A549 (cell line): ENCODE measurements at regions not wholly inside any gene's neighbourhood (a gene's known extent, or its start where the extent isn't known, plus 50 kb on each side); places are given as distances from the start of the nearest gene placed in this dataset.

Source experiments
- ATAC-seq, 2 experiments: fragments of 200-7000 bp in 1 of 2; fragments of >200 bp in 1 of 2; cut with Nextera tagmentation in 1 of 2; cut with Tn5 transposase in 1 of 2; 3 replicates each; pipeline versions ENCODE4 v1.8.0 to v1.9.1; 2018 to 2020; ENCODE audit warnings: mild to moderate bottlenecking in 1 of 2, moderate library complexity in 1 of 2
- CTCF ChIA-PET: fragments of 300-600 bp; sonication (Branson Sonifier 250); formaldehyde crosslinking; extraction: SDS; loops from one replicate; lab custom pipeline; 2021; ENCODE audit warnings: antibody characterized with exemption, inconsistent platforms; lab: Yijun Ruan, JAX
- POLR2A ChIA-PET: fragments of 350-600 bp; formaldehyde crosslinking; extraction: SDS; loops from one replicate; lab custom pipeline; 2021; ENCODE audit warnings: antibody characterized with exemption, inconsistent platforms; lab: Yijun Ruan, JAX
- DNase-seq, 2 experiments: peaks; one replicate each; pipeline versions ENCODE4 v3.0.0 to v3.0.0-alpha.2; 2011 to 2016; ENCODE audit warnings: low read depth in 1 of 2, low spot score in 1 of 2
- FAIRE-seq: peaks from 2 replicates; lab custom pipeline; 2011; peaks lifted over from hg19 to GRCh38; lab: Jason Lieb, UNC
- H3K27ac ChIP-seq, 2 experiments: fragments of >200 bp; sonication (Bioruptor Twin); formaldehyde crosslinking; 3 replicates each; pipeline ENCODE4 v1.5.1; 2016 to 2017
- H3K4me1 ChIP-seq: fragments of >200 bp; sonication (Bioruptor Twin); formaldehyde crosslinking; 3 replicates; pipeline ENCODE4 v1.6.1; 2016
- H3K4me2 ChIP-seq: fragments of >200 bp; sonication (Bioruptor Twin); formaldehyde crosslinking; 3 replicates; pipeline ENCODE4 v1.6.1; 2016
- H3K4me3 ChIP-seq: fragments of >200 bp; sonication (Bioruptor Twin); formaldehyde crosslinking; 3 replicates; pipeline ENCODE4 v1.5.1; 2016
- H3K9me3 ChIP-seq: fragments of >200 bp; sonication (Bioruptor Twin); formaldehyde crosslinking; 3 replicates; pipeline ENCODE4 v1.6.1; 2016
- CBX2 ChIP-seq: fragments of 200-600 bp; sonication (generic); IDR thresholded peaks from 2 replicates; pipeline ENCODE4 v1.6.1; 2016; ENCODE audit warnings: low read depth, mild to moderate bottlenecking, borderline replicate concordance
- CHD4 ChIP-seq: fragments of 200-600 bp; sonication (generic); IDR thresholded peaks from 2 replicates; pipeline ENCODE4 v1.6.1; 2016; ENCODE audit warnings: antibody characterized with exemption, mild to moderate bottlenecking, borderline replicate concordance
- CTCF ChIP-seq: fragments of >200 bp; sonication (Bioruptor Twin); formaldehyde crosslinking; IDR thresholded peaks from 3 replicates; pipeline ENCODE4 v1.5.1; 2016
- EHMT2 ChIP-seq: fragments of 200-600 bp; sonication (generic); IDR thresholded peaks from 2 replicates; pipeline ENCODE4 v1.6.1; 2016; ENCODE audit warnings: antibody characterized with exemption, low read depth, mild to moderate bottlenecking, moderate library complexity
- FOSB ChIP-seq: fragments of 250-450 bp; sonication (Bioruptor Pico); IDR thresholded peaks from 2 replicates; pipeline ENCODE4 v1.5.0; 2020; ENCODE audit warnings: mild to moderate bottlenecking, moderate library complexity
- HDAC2 ChIP-seq: fragments of 200-600 bp; sonication (generic); IDR thresholded peaks from 2 replicates; pipeline ENCODE4 v1.6.1; 2016
- HEYL ChIP-seq: fragments of 250-450 bp; sonication (Bioruptor Pico); IDR thresholded peaks from 2 replicates; pipeline ENCODE4 v1.8.0; 2021; ENCODE audit warnings: mild to moderate bottlenecking, moderate library complexity
- JUNB ChIP-seq: fragments of >200 bp; sonication (Bioruptor Twin); formaldehyde crosslinking; IDR thresholded peaks from 2 replicates; pipeline ENCODE4 v1.6.1; 2016
- MAX ChIP-seq: IDR thresholded peaks from 2 replicates; pipeline ENCODE4 v1.6.1; 2012
- MYC ChIP-seq: IDR thresholded peaks from 2 replicates; pipeline ENCODE4 v1.6.1; 2012; ENCODE audit warnings: mild to moderate bottlenecking, inconsistent platforms, low read length, improper control_type of control experiment, borderline replicate concordance
- NR3C1 ChIP-seq: fragments of >200 bp; sonication (Bioruptor Twin); formaldehyde crosslinking; IDR thresholded peaks from 3 replicates; pipeline ENCODE4 v1.6.1; 2017
- RAD21 ChIP-seq, 2 experiments: fragments of >200 bp in 1 of 2; sonication (Bioruptor Twin) in 1 of 2; formaldehyde crosslinking in 1 of 2; IDR thresholded peaks in 1 of 2; conservative IDR thresholded peaks in 1 of 2; 2 replicates in 1 of 2; 3 replicates in 1 of 2; pipeline ENCODE4 v1.6.1; 2012 to 2018; ENCODE audit warnings: inconsistent platforms in 1 of 2
- RNF2 ChIP-seq: fragments of 200-600 bp; sonication (generic); IDR thresholded peaks from 2 replicates; pipeline ENCODE4 v1.6.1; 2016; ENCODE audit warnings: low read depth, mild to moderate bottlenecking, antibody characterized with exemption, moderate library complexity, borderline replicate concordance
- SMC3 ChIP-seq: fragments of >200 bp; sonication (Bioruptor Twin); formaldehyde crosslinking; IDR thresholded peaks from 3 replicates; pipeline ENCODE4 v1.6.1; 2018; ENCODE audit warnings: inconsistent platforms
- USF2 ChIP-seq: fragments of 450-650 bp; IDR thresholded peaks from 2 replicates; pipeline ENCODE4 v1.6.1; 2014; ENCODE audit warnings: antibody characterized with exemption
- ZNF302 ChIP-seq: fragments of 250-450 bp; sonication (Bioruptor Pico); IDR thresholded peaks from 2 replicates; pipeline ENCODE4 v1.9.0; 2021; ENCODE audit warnings: inconsistent platforms, mild to moderate bottlenecking, moderate library complexity
- ZSCAN20 ChIP-seq: fragments of 250-450 bp; sonication (Bioruptor Pico); IDR thresholded peaks from 2 replicates; pipeline ENCODE4 v1.8.0; 2022; ENCODE audit warnings: mild to moderate bottlenecking, moderate library complexity
- WGBS: methylation state at CpG from one replicate; pipeline ENCODE4 v1.1.6; 2017; ENCODE audit errors: missing lambda C conversion rate; 5-methylcytosine and 5-hydroxymethylcytosine counted together

DNA sequence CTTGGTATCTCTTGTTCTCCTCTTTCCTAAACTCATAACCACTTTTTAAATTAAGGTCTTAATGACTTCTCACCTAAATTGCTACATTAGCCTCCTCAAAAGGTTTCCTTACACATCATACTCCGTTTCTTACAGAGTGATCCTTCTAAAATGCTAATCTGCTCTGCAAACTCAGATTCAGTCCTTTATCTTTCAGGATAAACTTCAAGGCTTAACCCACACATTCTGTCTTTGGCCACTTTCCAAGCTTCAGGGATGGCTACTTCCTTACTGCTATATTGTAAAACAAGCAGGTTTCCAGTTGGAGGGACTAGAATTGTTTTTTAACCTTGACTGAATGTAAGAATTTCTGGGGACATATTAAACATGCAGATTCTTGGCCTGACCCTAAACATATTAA is 105.5 kb upstream of the CHD1 start (continued):
- TF ChIP-seq HDAC2 (no peak), CBX2 (no peak)

- CTCF ChIA-PET = interaction anchor here (0.6 to 3.5 kb wide), 32 partner anchors 8 to 641 kb away, joined by 3 to 40 read pairs (median 4); no protein-coding TSS in a partner anchor
- DNase-seq = no peak
- 8% methylated on average over 5 of the region's 5 CpGs for WGBS
- H3K4me3 ChIP-seq = peak overlapping the region; percentile 25; the same call in 2 of the 3 replicates
- peak overlapping the region; percentile 19 to 58; a peak in 5 of 6 replicates for H3K27ac ChIP-seq
- TF ChIP-seq RNF2 = no peak
- TF ChIP-seq ZNF302 (CRISPR knock-in tag) = no peak
- TF ChIP-seq EHMT2 = no peak
- TF ChIP-seq FOSB (CRISPR knock-in tag) = no peak
- no peak for TF ChIP-seq ZSCAN20 (CRISPR knock-in tag)
- TF ChIP-seq NR3C1 = no peak
- TF ChIP-seq MAX = no peak
- no peak for TF ChIP-seq CTCF
- TF ChIP-seq, all 56 proteins: peak for 0
- POLR2A ChIA-PET = interaction anchor here (1.0 to 1.9 kb wide), 2 partner anchors 102 to 104 kb away, joined by 3 to 11 read pairs; partner anchors contain the start of gene CHD1
- H3K4me1 ChIP-seq = peaks cover 5% of the 10 kb centered on the region; the same call in 2 of the 3 replicates
- H3K9me3 ChIP-seq = no peaks in the 10 kb centered on the region
- ATAC-seq (peak; percentile 58 to 66; a peak in 4 of 6 replicates), FAIRE-seq (peak; percentile 67)
- peak overlapping the region; percentile 77 for H3K4me2 ChIP-seq
Observed at GRCh38 chr5:99033014-99033900, 104.5 kb upstream of the CHD1 start.

GRCh38 chr5:99032234-99033013 is 103.6 kb upstream of the CHD1 start:
- peaks cover 5% of the 10 kb centered on the region; the same call in 2 of the 3 replicates for H3K4me1 ChIP-seq
- ChIA-PET CTCF (interaction anchor here (0.6 to 3.5 kb wide), 35 partner anchors 9 to 1874 kb away, joined by 3 to 40 read pairs (median 4); no protein-coding TSS in a partner anchor), POLR2A (interaction anchor here (1.0 to 1.9 kb wide), 2 partner anchors 101 to 103 kb away, joined by 3 to 11 read pairs; partner anchors contain the start of gene CHD1)
- H3K4me2 ChIP-seq = peak overlapping the region; percentile 77
- H3K27ac ChIP-seq = peak overlapping the region in 1 of 2 experiments; percentile 58; a peak in 2 of 6 replicates
- FAIRE-seq = peak; percentile 68
- no peaks in the 10 kb centered on the region for H3K9me3 ChIP-seq
- H3K4me3 ChIP-seq = peak overlapping the region; percentile 25; the same call in 2 of the 3 replicates
- TF ChIP-seq CTCF (peak; percentile 93), JUNB (no peak), MYC (no peak), RAD21 (conservative IDR thresholded peaks at IDR 0.05 in 1 of 2, IDR thresholded peaks at IDR 0.05 in 1 of 2) (peak; percentile 96 to 97), CHD4 (no peak), USF2 (no peak), HEYL (no peak), SMC3 (peak; percentile 93)
- TF ChIP-seq, all 56 proteins: peak for 3
- peak; percentile 87 to 91 for ATAC-seq
- DNase-seq = peak; percentile 67 to 76
- 40% methylated on average over 7 of the region's 7 CpGs for WGBS
